HEK293 (cell line): ENCODE measurements at regions not wholly inside any gene's neighbourhood (a gene's known extent, or its start where the extent isn't known, plus 50 kb on each side); places are given as distances from the start of the nearest gene placed in this dataset.

Experiments
- EGR2 ChIP-seq: fragments of 450-650 bp; formaldehyde crosslinking; IDR thresholded peaks from 2 replicates; pipeline ENCODE4 v1.5.1; 2016; ENCODE audit warnings: low read depth, missing biosample characterization, missing genetic modification characterization
- KLF1 ChIP-seq: fragments of 450-650 bp; formaldehyde crosslinking; IDR thresholded peaks from 2 replicates; pipeline ENCODE4 v1.5.1; 2016; ENCODE audit warnings: missing biosample characterization, missing genetic modification characterization
- TSHZ1 ChIP-seq: fragments of 450-650 bp; formaldehyde crosslinking; IDR thresholded peaks from 2 replicates; pipeline ENCODE4 v1.5.1; 2016; ENCODE audit warnings: missing biosample characterization, missing genetic modification characterization, borderline replicate concordance
- YY1 ChIP-seq: fragments of 450-650 bp; formaldehyde crosslinking; IDR thresholded peaks from 2 replicates; pipeline ENCODE4 v1.5.1; 2018; ENCODE audit warnings: missing biosample characterization, missing genetic modification characterization
- ZNF350 ChIP-seq: fragments of 450-650 bp; formaldehyde crosslinking; IDR thresholded peaks from 2 replicates; pipeline ENCODE4 v1.5.0; 2017; ENCODE audit warnings: missing biosample characterization, mild to moderate bottlenecking, missing genetic modification characterization
- ZNF776 ChIP-seq: fragments of 450-650 bp; formaldehyde crosslinking; IDR thresholded peaks from 2 replicates; pipeline ENCODE4 v1.5.0; 2017; ENCODE audit warnings: missing biosample characterization, missing genetic modification characterization, borderline replicate concordance
- TF ChIP-seq, protein P1 (sequence below): fragments of 450-650 bp; formaldehyde crosslinking; IDR thresholded peaks from 2 replicates; pipeline ENCODE4 v1.5.1; 2016; ENCODE audit warnings: missing biosample characterization, missing genetic modification characterization
- TF ChIP-seq, protein P2 (sequence below): fragments of 450-650 bp; formaldehyde crosslinking; IDR thresholded peaks from 2 replicates; pipeline ENCODE4 v1.5.1; 2016; ENCODE audit warnings: missing biosample characterization, missing genetic modification characterization

DNA sequence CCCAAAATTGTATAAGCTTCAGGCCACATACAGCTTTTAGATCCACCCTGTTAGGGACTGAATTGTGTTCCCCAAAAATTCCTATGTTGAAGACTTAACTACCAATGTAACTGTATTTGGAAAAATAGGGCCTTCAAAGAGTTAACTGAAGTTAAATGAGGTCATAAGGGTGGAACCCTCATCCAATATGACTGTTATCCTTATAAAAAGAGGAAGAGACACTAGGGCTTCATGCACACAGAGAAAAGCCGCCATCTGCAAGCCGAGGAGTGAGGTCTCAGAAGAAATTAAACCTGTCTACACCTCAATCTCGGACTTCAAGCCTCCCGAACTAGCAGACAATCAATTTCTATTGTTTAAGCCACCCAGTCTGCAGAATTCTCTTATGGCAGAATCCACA is 317.9 kb upstream of the NFE2L3 start:
- TF ChIP-seq, protein P1, sequence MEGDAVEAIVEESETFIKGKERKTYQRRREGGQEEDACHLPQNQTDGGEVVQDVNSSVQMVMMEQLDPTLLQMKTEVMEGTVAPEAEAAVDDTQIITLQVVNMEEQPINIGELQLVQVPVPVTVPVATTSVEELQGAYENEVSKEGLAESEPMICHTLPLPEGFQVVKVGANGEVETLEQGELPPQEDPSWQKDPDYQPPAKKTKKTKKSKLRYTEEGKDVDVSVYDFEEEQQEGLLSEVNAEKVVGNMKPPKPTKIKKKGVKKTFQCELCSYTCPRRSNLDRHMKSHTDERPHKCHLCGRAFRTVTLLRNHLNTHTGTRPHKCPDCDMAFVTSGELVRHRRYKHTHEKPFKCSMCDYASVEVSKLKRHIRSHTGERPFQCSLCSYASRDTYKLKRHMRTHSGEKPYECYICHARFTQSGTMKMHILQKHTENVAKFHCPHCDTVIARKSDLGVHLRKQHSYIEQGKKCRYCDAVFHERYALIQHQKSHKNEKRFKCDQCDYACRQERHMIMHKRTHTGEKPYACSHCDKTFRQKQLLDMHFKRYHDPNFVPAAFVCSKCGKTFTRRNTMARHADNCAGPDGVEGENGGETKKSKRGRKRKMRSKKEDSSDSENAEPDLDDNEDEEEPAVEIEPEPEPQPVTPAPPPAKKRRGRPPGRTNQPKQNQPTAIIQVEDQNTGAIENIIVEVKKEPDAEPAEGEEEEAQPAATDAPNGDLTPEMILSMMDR (tag by site-specific recombination), result no peak
- TF ChIP-seq TSHZ1 (tag by site-specific recombination) (no peak), ZNF776 (tag by site-specific recombination) (no peak), EGR2 (tag by site-specific recombination) (no peak), KLF1 (tag by site-specific recombination) (no peak), ZNF350 (tag by site-specific recombination) (no peak), YY1 (tag by site-specific recombination) (no peak)
- TF ChIP-seq, protein P2, sequence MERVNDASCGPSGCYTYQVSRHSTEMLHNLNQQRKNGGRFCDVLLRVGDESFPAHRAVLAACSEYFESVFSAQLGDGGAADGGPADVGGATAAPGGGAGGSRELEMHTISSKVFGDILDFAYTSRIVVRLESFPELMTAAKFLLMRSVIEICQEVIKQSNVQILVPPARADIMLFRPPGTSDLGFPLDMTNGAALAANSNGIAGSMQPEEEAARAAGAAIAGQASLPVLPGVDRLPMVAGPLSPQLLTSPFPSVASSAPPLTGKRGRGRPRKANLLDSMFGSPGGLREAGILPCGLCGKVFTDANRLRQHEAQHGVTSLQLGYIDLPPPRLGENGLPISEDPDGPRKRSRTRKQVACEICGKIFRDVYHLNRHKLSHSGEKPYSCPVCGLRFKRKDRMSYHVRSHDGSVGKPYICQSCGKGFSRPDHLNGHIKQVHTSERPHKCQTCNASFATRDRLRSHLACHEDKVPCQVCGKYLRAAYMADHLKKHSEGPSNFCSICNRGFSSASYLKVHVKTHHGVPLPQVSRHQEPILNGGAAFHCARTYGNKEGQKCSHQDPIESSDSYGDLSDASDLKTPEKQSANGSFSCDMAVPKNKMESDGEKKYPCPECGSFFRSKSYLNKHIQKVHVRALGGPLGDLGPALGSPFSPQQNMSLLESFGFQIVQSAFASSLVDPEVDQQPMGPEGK (tag by site-specific recombination), result no peak
